OCI-LY1 (cell line): ENCODE measurements at regions not wholly inside any gene's neighbourhood (a gene's known extent, or its start where the extent isn't known, plus 50 kb on each side); places are given as distances from the start of the nearest gene placed in this dataset.

Source experiments
- EZH2 ChIP-seq: fragments of 200-600 bp; sonication (generic), shearing (Covaris generic); IDR thresholded peaks from 2 replicates; pipeline ENCODE4 v1.8.0; 2017; ENCODE audit warnings: borderline replicate concordance, mixed run types, mild to moderate bottlenecking, antibody characterized with exemption, low read length, moderate library complexity, mixed read lengths
- TF ChIP-seq, protein P1 (sequence below): fragments of 200-600 bp; sonication (generic), shearing (Covaris generic); IDR thresholded peaks from 2 replicates; pipeline ENCODE4 v1.5.1; 2017; ENCODE audit warnings: mild to moderate bottlenecking, antibody characterized with exemption, low read length, moderate library complexity, mixed read lengths

DNA sequence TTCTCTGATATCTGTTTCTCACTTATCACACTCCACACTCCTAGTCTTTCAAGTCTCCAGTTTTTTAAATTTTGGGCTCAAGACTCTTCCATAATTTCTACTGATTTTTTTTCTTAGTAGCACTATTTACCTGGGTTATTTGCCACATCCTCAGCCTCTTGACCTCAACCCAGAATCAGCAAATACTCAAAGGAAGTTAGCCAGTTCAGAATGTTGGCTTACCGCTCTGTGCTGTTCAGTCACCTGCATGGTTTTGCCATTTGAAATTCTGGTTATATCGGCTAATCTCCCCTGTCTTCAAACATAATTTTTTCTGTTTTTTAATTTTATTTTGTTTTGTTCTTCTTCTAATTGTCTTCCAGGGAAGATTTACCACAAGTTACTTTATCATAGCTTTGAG lies 412.6 kb downstream of the PTH2R start:
- TF ChIP-seq, protein P1, sequence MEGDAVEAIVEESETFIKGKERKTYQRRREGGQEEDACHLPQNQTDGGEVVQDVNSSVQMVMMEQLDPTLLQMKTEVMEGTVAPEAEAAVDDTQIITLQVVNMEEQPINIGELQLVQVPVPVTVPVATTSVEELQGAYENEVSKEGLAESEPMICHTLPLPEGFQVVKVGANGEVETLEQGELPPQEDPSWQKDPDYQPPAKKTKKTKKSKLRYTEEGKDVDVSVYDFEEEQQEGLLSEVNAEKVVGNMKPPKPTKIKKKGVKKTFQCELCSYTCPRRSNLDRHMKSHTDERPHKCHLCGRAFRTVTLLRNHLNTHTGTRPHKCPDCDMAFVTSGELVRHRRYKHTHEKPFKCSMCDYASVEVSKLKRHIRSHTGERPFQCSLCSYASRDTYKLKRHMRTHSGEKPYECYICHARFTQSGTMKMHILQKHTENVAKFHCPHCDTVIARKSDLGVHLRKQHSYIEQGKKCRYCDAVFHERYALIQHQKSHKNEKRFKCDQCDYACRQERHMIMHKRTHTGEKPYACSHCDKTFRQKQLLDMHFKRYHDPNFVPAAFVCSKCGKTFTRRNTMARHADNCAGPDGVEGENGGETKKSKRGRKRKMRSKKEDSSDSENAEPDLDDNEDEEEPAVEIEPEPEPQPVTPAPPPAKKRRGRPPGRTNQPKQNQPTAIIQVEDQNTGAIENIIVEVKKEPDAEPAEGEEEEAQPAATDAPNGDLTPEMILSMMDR = no peak
- TF ChIP-seq EZH2 = no peak
